ENCODE measurements at regions not wholly inside any gene's neighbourhood (a gene's known extent, or its start where the extent isn't known, plus 50 kb on each side); places are given as distances from the start of the nearest gene placed in this dataset.
A peak's percentile ranks its signal among the peaks of the same experiment; 100 is the strongest.
"Not testable (repeated sequence)": the region's sequence is repeated elsewhere in the genome, so short reads cannot be mapped to it uniquely, and the experiment has no call there.

DNA sequence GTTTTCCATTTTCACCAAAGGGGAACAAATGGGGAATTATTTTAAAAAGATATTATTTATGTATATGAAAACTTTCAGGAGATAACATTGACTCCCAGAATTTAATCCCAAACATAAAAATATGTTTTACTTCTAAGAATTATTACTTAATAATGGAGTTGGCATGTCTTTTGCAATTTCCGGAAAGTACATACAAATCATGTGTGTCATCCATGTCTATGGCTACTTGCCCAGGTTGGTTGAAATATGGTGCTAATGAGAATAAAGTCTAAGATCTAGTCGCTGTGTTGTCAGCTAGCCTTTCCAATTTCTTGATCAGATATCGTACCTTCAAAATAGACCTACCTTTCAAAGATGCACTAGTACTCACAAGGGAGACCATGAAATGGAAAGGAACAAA lies 1003.2 kb upstream of the PCDH20 start:
- FAIRE-seq, result no peak

DNA sequence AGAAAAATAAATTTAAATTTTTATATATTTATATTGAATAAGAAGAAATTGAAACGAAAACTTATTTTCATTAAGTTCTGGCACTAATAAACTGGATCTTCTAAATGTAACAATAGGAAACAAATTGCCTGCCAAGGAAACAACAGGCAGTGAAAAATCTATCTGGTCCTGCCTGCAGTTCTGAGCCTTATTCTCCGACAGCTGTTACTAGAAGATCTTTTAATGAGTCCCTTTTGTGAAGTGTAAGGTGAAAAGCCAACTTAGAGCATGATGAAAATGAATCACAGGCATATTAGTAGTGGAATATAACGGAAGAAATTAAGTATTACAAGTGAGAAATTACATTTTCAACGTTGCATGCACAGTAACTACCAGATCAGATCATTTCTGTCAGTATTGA lies 1002.7 kb upstream of the PCDH20 start:
- DNase-seq (ENCODE audit: insufficient read length, low spot score) (no peak), FAIRE-seq (no peak)

More for the DNA sequence above, 1003.2 kb upstream of the PCDH20 start:
- no peak for DNase-seq (ENCODE audit: insufficient read length, low spot score)

DNA sequence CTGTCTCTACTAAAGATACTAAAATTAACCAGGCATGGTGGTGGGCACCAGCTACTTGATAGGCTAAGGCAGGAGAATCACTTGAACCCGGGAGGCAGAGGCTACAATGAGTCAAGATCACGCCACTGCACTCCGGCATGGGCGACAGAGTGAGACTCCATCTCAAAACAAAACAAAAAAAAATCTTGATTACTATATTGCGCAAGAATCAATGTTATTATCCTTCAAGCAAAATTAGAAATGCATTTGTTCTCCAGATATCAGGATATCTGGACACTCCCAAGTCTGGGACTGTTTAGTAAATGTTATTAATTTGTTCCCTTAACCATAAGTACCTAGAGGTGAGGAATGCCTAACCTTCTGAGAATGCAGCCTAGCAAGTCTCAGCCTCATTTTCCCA lies 992.2 kb upstream of the PCDH20 start:
- no peak for FAIRE-seq

DNA sequence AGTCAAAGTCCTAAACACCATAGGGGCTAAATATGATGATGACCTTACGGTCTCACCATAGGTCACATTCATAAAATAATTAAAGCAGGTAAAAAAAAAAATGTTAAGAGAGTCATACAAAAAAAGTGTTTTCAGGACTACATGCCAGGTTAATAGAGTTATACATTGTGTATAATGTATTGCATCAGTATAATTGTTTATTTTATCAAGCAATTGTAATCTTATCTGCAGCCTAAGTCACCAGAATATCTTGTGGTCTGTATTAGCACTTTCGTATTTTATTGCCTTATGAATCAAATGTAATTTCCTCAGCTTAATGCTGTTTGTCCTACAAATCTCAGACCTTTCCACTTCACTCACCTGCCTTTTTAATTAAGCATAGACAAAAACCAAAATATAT lies 972.9 kb upstream of the PCDH20 start:
- FAIRE-seq (no peak), DNase-seq (ENCODE audit: insufficient read length, low spot score) (no peak)

More for the DNA sequence above, 992.2 kb upstream of the PCDH20 start:
- no peak for DNase-seq (ENCODE audit: insufficient read length, low spot score)

- peak; percentile 1 for DNase-seq (ENCODE audit: insufficient read length, low spot score)
- FAIRE-seq, result no peak
Observed at GRCh38 chr13:62387647-62388046, 972.0 kb upstream of the PCDH20 start.

- not testable (repeated sequence) for FAIRE-seq
Observed at GRCh38 chr13:62379241-62379640, 963.6 kb upstream of the PCDH20 start.

DNA sequence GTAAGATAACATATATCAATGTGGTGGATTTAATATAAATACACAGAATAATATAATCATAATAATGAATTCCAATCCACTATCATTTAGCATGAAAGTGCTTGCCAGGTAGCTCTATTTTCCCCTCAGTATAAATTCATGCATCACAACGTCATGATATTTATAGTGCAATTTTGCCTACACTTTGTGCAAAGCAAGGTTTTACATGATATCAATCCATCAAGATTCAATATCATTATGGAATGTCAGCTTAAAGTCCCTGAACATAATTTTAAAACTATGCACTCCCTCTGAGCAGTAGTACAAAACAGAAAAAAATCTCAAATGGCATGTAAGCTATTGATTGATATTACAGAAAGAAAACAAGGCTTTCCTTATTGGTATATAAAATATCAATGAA lies 962.2 kb upstream of the PCDH20 start:
- FAIRE-seq, result no peak
- no peak for DNase-seq (ENCODE audit: insufficient read length, low spot score)

More at GRCh38 chr13:62379241-62379640, 963.6 kb upstream of the PCDH20 start:
- DNase-seq (ENCODE audit: insufficient read length, low spot score), result not testable (repeated sequence)

DNA sequence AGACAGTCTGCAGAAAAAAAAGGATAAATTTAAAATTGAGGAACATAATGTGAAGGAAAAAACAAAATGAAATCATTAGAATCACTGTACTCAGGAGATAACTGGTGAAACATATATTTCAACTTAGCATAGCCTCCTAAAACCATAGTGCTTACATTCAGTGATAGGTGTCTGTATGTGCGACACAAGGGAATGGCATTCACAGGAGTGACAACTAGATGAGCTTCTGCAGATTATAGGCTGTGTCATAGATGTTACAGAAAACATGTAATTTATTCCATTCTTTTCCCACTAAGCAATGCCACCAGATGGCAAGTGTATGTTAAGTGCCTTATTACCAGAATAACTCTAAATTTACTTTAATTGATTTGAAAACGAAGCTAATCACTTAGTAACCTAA lies 960.0 kb upstream of the PCDH20 start:
- FAIRE-seq (no peak), DNase-seq (ENCODE audit: insufficient read length, low spot score) (no peak)

DNA sequence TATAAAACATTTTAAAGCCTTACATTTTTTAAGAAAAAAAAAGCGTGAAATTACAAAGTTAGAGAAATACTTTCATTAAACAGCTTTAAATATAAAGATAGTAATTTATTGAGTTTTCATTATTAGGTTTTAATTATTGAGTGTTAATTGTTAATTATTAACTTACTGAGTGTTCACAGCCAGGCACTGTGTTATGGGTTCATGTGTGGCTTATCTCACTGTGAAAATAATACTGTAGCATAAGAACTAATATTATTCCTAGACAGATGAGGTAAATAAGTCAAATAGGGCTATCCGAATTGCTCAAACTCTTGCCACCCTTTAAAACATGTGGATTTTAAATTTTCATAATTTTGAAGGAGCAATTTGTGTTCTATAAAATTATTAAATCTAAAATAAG lies 956.1 kb upstream of the PCDH20 start:
- no peak for FAIRE-seq

DNA sequence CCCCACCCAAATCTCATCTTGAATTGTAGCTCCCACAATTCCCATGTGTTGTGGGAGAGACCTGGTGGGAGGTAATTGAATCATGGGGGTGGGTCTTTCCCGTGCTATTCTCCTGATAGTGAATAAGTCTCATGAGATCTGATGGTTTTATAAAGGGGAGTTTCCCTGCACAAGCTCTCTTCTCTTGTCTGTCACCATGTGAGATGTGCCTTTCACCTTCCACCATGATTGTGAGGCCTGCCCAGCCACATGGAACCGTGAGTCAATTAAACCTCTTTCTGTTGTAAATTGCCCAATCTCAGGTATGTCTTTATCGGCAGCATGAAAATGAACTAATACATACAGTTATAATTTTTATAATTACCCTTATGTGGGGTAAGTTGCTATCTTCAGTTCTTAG lies 952.3 kb upstream of the PCDH20 start:
- FAIRE-seq; DNase-seq (ENCODE audit: insufficient read length, low spot score): not testable (repeated sequence)

More for the DNA sequence above, 956.1 kb upstream of the PCDH20 start:
- no peak for DNase-seq (ENCODE audit: insufficient read length, low spot score)

- no peak for DNase-seq (ENCODE audit: insufficient read length, low spot score)
- no peak for FAIRE-seq
Observed at GRCh38 chr13:62360609-62361008, 945.0 kb upstream of the PCDH20 start.

- DNase-seq (ENCODE audit: insufficient read length, low spot score), result no peak
- no peak for FAIRE-seq
Observed at GRCh38 chr13:62358646-62358932, 942.9 kb upstream of the PCDH20 start.

GRCh38 chr13:62357887-62358645 lies 942.4 kb upstream of the PCDH20 start:
- FAIRE-seq (no peak), DNase-seq (ENCODE audit: insufficient read length, low spot score) (peak; percentile 7)

DNA sequence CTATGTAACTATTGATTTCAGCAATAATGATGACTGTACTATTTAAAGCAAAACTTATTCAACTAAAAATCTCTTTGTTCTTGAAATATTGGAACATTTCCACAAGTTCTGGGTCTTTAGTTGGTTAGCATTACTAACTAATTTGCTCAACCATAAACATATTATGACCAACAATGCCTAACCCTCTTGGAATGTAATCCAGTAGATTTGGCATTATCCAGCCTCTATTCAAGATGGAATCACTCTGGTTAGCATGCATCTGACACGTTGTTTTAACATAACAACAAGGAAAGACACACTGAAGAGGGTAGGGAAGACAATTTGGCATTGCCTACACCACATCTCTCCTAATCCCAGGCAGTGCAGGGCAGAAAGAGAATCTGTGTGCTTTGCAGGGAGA lies 941.3 kb upstream of the PCDH20 start:
- FAIRE-seq, result no peak

DNA sequence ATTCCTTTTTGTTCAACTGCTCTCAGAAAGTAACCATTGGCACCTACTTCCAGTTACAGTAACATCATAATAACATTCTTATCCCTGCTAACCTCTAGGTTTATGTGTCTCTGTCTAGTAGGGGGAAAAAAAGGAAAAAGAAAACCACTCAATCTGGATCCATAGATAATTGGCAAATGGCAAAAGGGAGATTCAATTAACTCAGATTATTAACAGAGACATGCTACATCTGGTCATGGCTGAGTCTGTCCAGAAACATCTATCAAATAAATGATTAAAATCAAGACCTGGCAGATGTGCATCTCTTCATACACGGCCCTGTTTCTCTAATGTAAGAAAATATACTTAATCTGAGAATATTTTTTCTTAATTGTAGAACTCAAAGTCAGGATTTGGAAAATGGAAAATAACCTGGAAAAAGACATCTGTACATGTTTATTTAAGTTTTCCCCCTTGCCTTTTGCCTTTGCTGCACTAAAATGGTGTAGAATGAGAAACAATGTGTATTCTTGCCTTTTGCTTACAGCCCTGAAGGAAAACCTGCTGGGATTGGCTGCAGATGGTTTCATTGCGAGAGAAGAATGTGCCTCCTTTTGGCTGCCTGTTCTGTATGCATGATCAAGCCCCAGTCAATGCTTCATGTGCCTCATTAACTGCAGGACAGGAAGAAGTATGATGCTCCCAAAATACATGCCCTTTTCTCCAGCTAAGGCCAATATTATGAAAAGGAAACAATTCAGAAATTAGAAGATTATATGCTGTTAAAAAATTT lies 921.6 kb upstream of the PCDH20 start:
- no peak for DNase-seq (ENCODE audit: insufficient read length, low spot score)
- no peak for FAIRE-seq

More for the DNA sequence above, 941.3 kb upstream of the PCDH20 start:
- no peak for DNase-seq (ENCODE audit: insufficient read length, low spot score)

DNA sequence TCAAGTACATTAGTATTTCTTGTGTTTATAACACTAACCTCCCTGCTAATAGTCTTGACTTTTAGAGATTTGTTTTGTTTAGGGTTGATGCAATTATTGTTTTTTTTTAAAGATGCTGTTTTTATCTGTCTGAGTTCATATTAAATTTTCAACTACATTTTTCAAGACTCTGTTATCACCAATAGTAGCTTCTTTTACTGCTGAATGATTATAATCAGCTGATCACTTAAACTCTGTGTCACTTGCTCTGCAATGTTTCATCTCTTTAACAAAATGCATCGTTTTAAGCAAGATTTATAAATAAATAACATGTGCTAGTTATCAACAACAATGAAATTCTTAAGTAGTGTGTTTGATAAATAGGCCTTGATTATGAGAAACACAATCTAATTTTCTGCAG lies 920.9 kb upstream of the PCDH20 start:
- DNase-seq (ENCODE audit: insufficient read length, low spot score), result no peak
- no peak for FAIRE-seq

GRCh38 chr13:62333466-62333865 lies 917.8 kb upstream of the PCDH20 start:
- no peak for FAIRE-seq
- no peak for DNase-seq (ENCODE audit: insufficient read length, low spot score)

GRCh38 chr13:62331384-62331783 lies 915.7 kb upstream of the PCDH20 start:
- no peak for DNase-seq (ENCODE audit: insufficient read length, low spot score)
- FAIRE-seq, result no peak

GRCh38 chr13:62327367-62327766 lies 911.7 kb upstream of the PCDH20 start:
- no peak for FAIRE-seq

GRCh38 chr13:62324842-62325241 lies 909.2 kb upstream of the PCDH20 start:
- FAIRE-seq (no peak), DNase-seq (ENCODE audit: insufficient read length, low spot score) (no peak)

More at GRCh38 chr13:62327367-62327766, 911.7 kb upstream of the PCDH20 start:
- DNase-seq (ENCODE audit: insufficient read length, low spot score), result no peak

DNA sequence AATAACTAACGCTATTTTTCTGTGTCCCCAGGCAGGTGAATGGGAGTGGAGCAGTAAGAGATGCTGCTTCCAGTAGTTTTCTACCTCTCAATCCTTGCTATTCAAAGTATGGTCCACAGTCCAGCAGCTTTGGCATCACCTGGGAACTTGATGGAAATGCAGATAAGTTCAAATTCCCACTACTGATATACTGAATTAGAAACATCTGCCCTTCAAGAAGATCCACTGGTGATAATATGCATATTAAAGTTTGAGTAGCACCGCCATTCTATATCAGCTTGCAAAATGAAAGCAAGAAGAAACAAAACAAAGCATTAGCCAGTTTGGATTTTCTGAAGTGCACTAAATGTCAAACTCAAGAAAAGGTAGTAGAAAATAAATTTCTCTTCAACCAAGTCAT lies 906.2 kb upstream of the PCDH20 start:
- FAIRE-seq (no peak), DNase-seq (ENCODE audit: insufficient read length, low spot score) (no peak)

DNA sequence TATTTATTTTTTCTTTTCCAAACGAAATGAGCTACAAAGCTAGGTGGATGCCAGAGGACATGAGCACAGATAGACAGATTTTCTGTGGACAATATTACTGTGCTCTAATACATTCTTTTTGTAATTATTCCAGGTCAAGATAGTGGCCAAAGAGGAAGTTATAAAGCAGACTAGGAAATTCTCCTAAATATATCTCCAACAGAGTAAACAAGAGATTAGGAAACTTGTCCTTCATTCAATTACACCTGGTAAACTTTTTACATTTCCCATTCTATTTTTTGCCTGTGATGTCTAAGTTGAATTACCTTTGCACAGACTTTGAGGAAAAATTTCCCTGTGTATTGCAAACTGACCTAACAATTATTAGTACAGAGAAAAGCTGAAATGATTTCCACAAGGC lies 905.5 kb upstream of the PCDH20 start:
- FAIRE-seq (no peak), DNase-seq (ENCODE audit: insufficient read length, low spot score) (no peak)

Measured in HTR-8/SVneo (cell line).